Neuronal stem cell (in vitro differentiated cells): ENCODE measurements at regions not wholly inside any gene's neighbourhood (a gene's known extent, or its start where the extent isn't known, plus 50 kb on each side); places are given as distances from the start of the nearest gene placed in this dataset.

Experiments used
- DNase-seq: peaks from one replicate; pipeline ENCODE4 v3.0.0-alpha.2; 2013; ENCODE audit warnings: low spot score
- H2AFZ ChIP-seq: one replicate; pipeline ENCODE4 v1.6.1; 2013; ENCODE audit warnings: mild to moderate bottlenecking, low read length, inconsistent platforms
- H2AK5ac ChIP-seq: 2 replicates; pipeline ENCODE4 v1.6.1; 2013; ENCODE audit warnings: low read depth, mild to moderate bottlenecking, inconsistent platforms, low read length, moderate library complexity, mixed read lengths
- H2BK120ac ChIP-seq: 2 replicates; pipeline ENCODE4 v1.6.1; 2013; ENCODE audit warnings: low read depth, mild to moderate bottlenecking, inconsistent platforms, low read length, moderate library complexity, mixed read lengths
- H2BK12ac ChIP-seq: one replicate; pipeline ENCODE4 v1.6.1; 2013; ENCODE audit warnings: low read length, inconsistent platforms
- H2BK15ac ChIP-seq: 2 replicates; pipeline ENCODE4 v1.6.1; 2013; ENCODE audit warnings: mild to moderate bottlenecking, low read length, inconsistent platforms, mixed read lengths
- H2BK5ac ChIP-seq: one replicate; pipeline ENCODE4 v1.6.1; 2013; ENCODE audit warnings: inconsistent platforms, mild to moderate bottlenecking, low read length, moderate library complexity
- H3K14ac ChIP-seq: one replicate; pipeline ENCODE4 v1.6.1; 2013; ENCODE audit warnings: low read length, inconsistent platforms
- H3K18ac ChIP-seq: 2 replicates; pipeline ENCODE4 v1.6.1; 2013; ENCODE audit warnings: low read length, inconsistent platforms
- H3K23ac ChIP-seq: 2 replicates; pipeline ENCODE4 v1.6.1; 2013; ENCODE audit warnings: low read depth, mild to moderate bottlenecking, mixed read lengths, low read length, inconsistent platforms; ENCODE audit not compliant: poor library complexity
- H3K27ac ChIP-seq: replicated peaks from 3 replicates; pipeline ENCODE4 v1.5.1; 2013; ENCODE audit warnings: low read length, inconsistent platforms
- H3K27me3 ChIP-seq, 3 experiments: 2 replicates each; pipeline ENCODE4 v1.6.1; 2013; ENCODE audit warnings: low read length in 3 of 3, mild to moderate bottlenecking in 2 of 3, inconsistent platforms in 1 of 3, low read depth in 1 of 3, mixed read lengths in 1 of 3, moderate library complexity in 1 of 3; ENCODE audit not compliant: control insufficient read depth in 3 of 3, insufficient read depth in 3 of 3
- H3K36me3 ChIP-seq, 2 donors: replicated peaks in 1 of 2; 2 replicates each; pipeline ENCODE4 v1.6.1; 2013; ENCODE audit warnings: low read length in 2 of 2; ENCODE audit not compliant: control insufficient read depth in 2 of 2, insufficient read depth in 2 of 2
- H3K4ac ChIP-seq: 2 replicates; pipeline ENCODE4 v1.6.1; 2013; ENCODE audit warnings: inconsistent platforms, mild to moderate bottlenecking, low read length, moderate library complexity
- H3K4me1 ChIP-seq, 2 donors: 1 replicate in 1 of 2; 2 replicates in 1 of 2; pipeline ENCODE4 v1.6.1; 2013; ENCODE audit warnings: low read length in 2 of 2, low read depth in 1 of 2; ENCODE audit not compliant: control insufficient read depth in 2 of 2, insufficient read depth in 1 of 2
- H3K4me2 ChIP-seq: one replicate; pipeline ENCODE4 v1.6.1; 2013; ENCODE audit warnings: mild to moderate bottlenecking, low read length, inconsistent platforms; ENCODE audit not compliant: insufficient read depth, poor library complexity, severe bottlenecking
- H3K4me3 ChIP-seq, 2 donors: 2 replicates each; pipeline ENCODE4 v1.5.1; 2013; ENCODE audit warnings: low read length in 2 of 2, mild to moderate bottlenecking in 2 of 2, inconsistent platforms in 1 of 2, moderate library complexity in 1 of 2
- H3K79me1 ChIP-seq: one replicate; pipeline ENCODE4 v1.6.1; 2013; ENCODE audit warnings: low read depth, mild to moderate bottlenecking, inconsistent platforms, low read length, moderate library complexity
- H3K9ac ChIP-seq: one replicate; pipeline ENCODE4 v1.6.1; 2013; ENCODE audit warnings: mild to moderate bottlenecking, low read depth, low read length, inconsistent platforms; ENCODE audit not compliant: poor library complexity
- H3K9me3 ChIP-seq, 2 donors: replicated peaks in 1 of 2; 2 replicates each; pipeline versions ENCODE3 to v1.6.1; 2013; ENCODE audit warnings: low read length in 2 of 2, mild to moderate bottlenecking in 2 of 2, inconsistent platforms in 1 of 2, low read depth in 1 of 2, mixed read lengths in 1 of 2, moderate library complexity in 1 of 2; ENCODE audit not compliant: control insufficient read depth in 2 of 2, insufficient read depth in 1 of 2
- H4K8ac ChIP-seq: one replicate; pipeline ENCODE4 v1.6.1; 2013; ENCODE audit warnings: low read depth, mild to moderate bottlenecking, inconsistent platforms, low read length, moderate library complexity
- H4K91ac ChIP-seq: one replicate; pipeline ENCODE4 v1.6.1; 2013; ENCODE audit warnings: low read length, low read depth, mild to moderate bottlenecking, inconsistent platforms; ENCODE audit not compliant: poor library complexity
- WGBS, 2 donors: extraction: QIAGEN DNeasy Blood & Tissue Kit; methylation state at CpG; one replicate each; pipeline ENCODE4 v1.1.7; 2013; ENCODE audit warnings: missing lambda C conversion rate in 2 of 2, mixed read lengths in 1 of 2; ENCODE audit not compliant: insufficient read length in 2 of 2, insufficient replicate concordance in 1 of 2; ENCODE audit errors: extremely low coverage in 2 of 2; 5-methylcytosine and 5-hydroxymethylcytosine counted together

- no peak overlapping the region for H3K4me2 ChIP-seq
Observed at GRCh38 chr13:74201530-74201929, 67.3 kb upstream of the KLF12 start.

GRCh38 chr13:74200081-74200480 lies 65.9 kb upstream of the KLF12 start:
- no peak overlapping the region for H2AK5ac ChIP-seq
- H4K91ac ChIP-seq = no peak overlapping the region
- no peak overlapping the region for H3K9ac ChIP-seq
- peaks cover 0 to 4% of the 10 kb centered on the region in 2 donors for H3K4me1 ChIP-seq
- no peak overlapping the region for H2BK15ac ChIP-seq
- H3K79me1 ChIP-seq = no peaks in the 10 kb centered on the region
- no peak for DNase-seq
- H2BK12ac ChIP-seq = no peak overlapping the region
- WGBS, 2 donors = no CpG with 5 or more reads among the region's 1 CpG
- no peaks in the 10 kb centered on the region for H3K27me3 ChIP-seq
- H3K27ac ChIP-seq = no peak overlapping the region
- no peak overlapping the region for H4K8ac ChIP-seq
- no peak overlapping the region for H3K4me2 ChIP-seq
- H2BK120ac ChIP-seq = no peak overlapping the region
- H3K9me3 ChIP-seq = peaks cover 2 to 4% of the 10 kb centered on the region in 2 donors
- no peak overlapping the region for H2AFZ ChIP-seq
- no peak overlapping the region for H2BK5ac ChIP-seq
- H3K36me3 ChIP-seq = no peaks in the 10 kb centered on the region
- H3K14ac ChIP-seq = no peak overlapping the region
- H3K23ac ChIP-seq = no peak overlapping the region
- no peak overlapping the region for H3K4ac ChIP-seq
- no peak overlapping the region for H3K18ac ChIP-seq
- H3K4me3 ChIP-seq = no peak overlapping the region

More at GRCh38 chr13:74201530-74201929, 67.3 kb upstream of the KLF12 start:
- no CpG with 5 or more reads among the region's 1 CpG for WGBS, 2 donors
- Histone ChIP-seq H3K4me3 (no peak overlapping the region), H3K36me3 (no peaks in the 10 kb centered on the region), H2BK12ac (no peak overlapping the region), H3K14ac (no peak overlapping the region), H3K18ac (no peak overlapping the region), H3K9me3 (peaks cover 2 to 4% of the 10 kb centered on the region in 2 donors), H2AK5ac (no peak overlapping the region), H3K4me1 (peaks cover 0 to 3% of the 10 kb centered on the region in 2 donors), H3K23ac (no peak overlapping the region), H3K27ac (no peak overlapping the region), H3K4ac (no peak overlapping the region), H4K8ac (no peak overlapping the region), H2AFZ (no peak overlapping the region), H2BK15ac (no peak overlapping the region), H2BK5ac (no peak overlapping the region), H2BK120ac (no peak overlapping the region), H3K79me1 (no peaks in the 10 kb centered on the region), H3K27me3 (no peaks in the 10 kb centered on the region), H3K9ac (no peak overlapping the region), H4K91ac (no peak overlapping the region)
- no peak for DNase-seq

DNA sequence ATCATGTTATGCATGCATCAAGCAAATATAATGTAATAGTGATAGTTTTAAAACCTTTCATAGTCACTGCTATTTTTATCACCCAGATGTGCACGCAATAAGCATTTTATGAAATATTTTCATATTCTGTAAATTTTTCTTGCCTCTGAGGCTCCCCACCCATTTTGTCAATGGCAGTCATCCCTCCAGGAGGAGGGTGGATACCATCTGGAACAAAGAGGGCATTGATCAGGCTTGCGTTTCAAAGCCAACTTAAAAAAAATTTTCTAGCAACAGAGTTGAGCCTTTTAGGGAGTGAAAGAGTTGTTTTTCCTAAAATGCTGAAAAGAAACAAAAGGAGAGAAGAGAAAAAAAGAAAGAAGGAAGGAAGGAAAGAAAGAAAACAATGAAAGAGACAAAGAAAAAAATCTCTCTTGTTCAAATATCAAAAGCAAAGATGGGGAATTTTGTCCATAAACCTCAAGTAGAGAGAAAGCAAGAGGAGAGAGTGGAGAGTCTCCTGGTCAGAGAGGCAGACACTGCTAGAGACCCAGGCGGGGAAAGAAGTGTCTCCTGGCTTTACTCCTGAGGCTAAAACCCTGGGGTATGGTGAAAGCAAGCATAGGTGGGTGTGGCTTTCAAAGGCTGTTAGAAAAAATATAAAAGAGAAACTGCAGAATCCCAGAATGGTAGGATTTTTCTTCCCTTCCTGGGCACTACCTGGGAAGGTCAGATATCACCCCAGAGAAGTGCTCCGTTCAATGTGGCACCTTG lies 63.6 kb upstream of the KLF12 start:
- H3K23ac ChIP-seq = no peak overlapping the region
- WGBS, 2 donors = no CpG with 5 or more reads among the region's 4 CpGs
- H3K9ac ChIP-seq = no peak overlapping the region
- no peak overlapping the region for H2AK5ac ChIP-seq
- no peak overlapping the region for H3K18ac ChIP-seq
- H3K9me3 ChIP-seq = peaks cover 0 to 2% of the 10 kb centered on the region in 2 donors
- H3K36me3 ChIP-seq = no peaks in the 10 kb centered on the region
- no peak overlapping the region for H3K4me2 ChIP-seq
- H4K91ac ChIP-seq = no peak overlapping the region
- H3K27me3 ChIP-seq = no peaks in the 10 kb centered on the region
- H3K4me3 ChIP-seq = no peak overlapping the region
- no peak overlapping the region for H2BK12ac ChIP-seq
- H2AFZ ChIP-seq = peak overlapping the region; percentile 46
- H2BK5ac ChIP-seq = no peak overlapping the region
- no peak overlapping the region for H3K14ac ChIP-seq
- H3K27ac ChIP-seq = no peak overlapping the region
- H3K4me1 ChIP-seq = peaks cover 0 to 4% of the 10 kb centered on the region in 2 donors
- DNase-seq = no peak
- no peaks in the 10 kb centered on the region for H3K79me1 ChIP-seq
- no peak overlapping the region for H4K8ac ChIP-seq
- H2BK120ac ChIP-seq = no peak overlapping the region
- H2BK15ac ChIP-seq = no peak overlapping the region
- no peak overlapping the region for H3K4ac ChIP-seq

- H2AK5ac ChIP-seq = no peak overlapping the region
- no peak overlapping the region for H2BK5ac ChIP-seq
- H2BK15ac ChIP-seq = no peak overlapping the region
- H3K4ac ChIP-seq = no peak overlapping the region
- H3K27ac ChIP-seq = no peak overlapping the region
- no peak overlapping the region for H3K4me3 ChIP-seq
- no peak overlapping the region for H4K8ac ChIP-seq
- no peaks in the 10 kb centered on the region for H3K27me3 ChIP-seq
- no peak overlapping the region for H3K23ac ChIP-seq
- H3K14ac ChIP-seq = no peak overlapping the region
- H3K9ac ChIP-seq = no peak overlapping the region
- no peaks in the 10 kb centered on the region for H3K36me3 ChIP-seq
- H3K79me1 ChIP-seq = no peaks in the 10 kb centered on the region
- no peak overlapping the region for H3K18ac ChIP-seq
- H4K91ac ChIP-seq = no peak overlapping the region
- DNase-seq = no peak
- no CpG with 5 or more reads among the region's 2 CpGs for WGBS, 2 donors
- H2BK120ac ChIP-seq = no peak overlapping the region
- H3K4me2 ChIP-seq = no peak overlapping the region
- H3K9me3 ChIP-seq = no peaks in the 10 kb centered on the region
- peaks cover 7 to 8% of the 10 kb centered on the region in 2 donors for H3K4me1 ChIP-seq
- H2BK12ac ChIP-seq = no peak overlapping the region
- H2AFZ ChIP-seq = no peak overlapping the region
Observed at GRCh38 chr13:74194846-74195245, 60.6 kb upstream of the KLF12 start.
